ENCODE measurements at regions not wholly inside any gene's neighbourhood (a gene's known extent, or its start where the extent isn't known, plus 50 kb on each side); places are given as distances from the start of the nearest gene placed in this dataset.

DNA sequence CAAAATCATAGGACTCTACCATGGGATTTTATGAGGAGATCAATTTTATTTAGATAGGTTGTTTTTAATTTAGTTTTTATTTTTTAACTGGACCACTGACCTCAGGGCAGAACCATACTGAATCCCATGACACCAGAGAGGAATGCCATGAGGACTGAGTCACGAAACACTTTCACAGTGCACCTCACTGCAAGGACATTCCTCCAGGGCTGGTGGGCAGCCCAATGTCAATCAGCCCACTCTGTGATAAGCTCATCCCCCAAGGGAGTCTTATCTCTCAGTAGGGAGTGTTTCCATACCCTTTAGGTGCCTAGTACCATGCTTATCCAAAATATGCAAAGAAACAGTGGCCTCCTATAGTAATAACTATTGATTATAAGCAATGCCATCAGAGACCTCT lies 224.5 kb upstream of the CDH6 start:
- H3K23ac ChIP-seq (ENCODE audit: low read length): no peak overlapping the region
- no peak overlapping the region for H2BK12ac ChIP-seq (ENCODE audit: low read length)
- no peak overlapping the region for H2AK5ac ChIP-seq (ENCODE audit: low read length)
- H3K79me2 ChIP-seq (ENCODE audit: control insufficient read depth, insufficient read depth, low read length, poor library complexity): no peaks in the 10 kb centered on the region
- DNase-seq: no peak
- no peak overlapping the region for H4K12ac ChIP-seq (ENCODE audit: low read depth, low read length)
- no peak overlapping the region for H4K91ac ChIP-seq (ENCODE audit: low read depth, low read length)
- no peak overlapping the region for H3K14ac ChIP-seq (ENCODE audit: low read length)
- no peaks in the 10 kb centered on the region for H3K27me3 ChIP-seq (ENCODE audit: insufficient read depth, low read length)
- H3K36me3 ChIP-seq (ENCODE audit: control insufficient read depth in 1 of 2, insufficient read depth in 2 of 2, low read length in 2 of 2): no peaks in the 10 kb centered on the region
- WGBS (ENCODE audit: extremely low coverage, insufficient coverage, insufficient read length): no CpG with 5 or more reads among the region's 1 CpG
- no peak overlapping the region for H3K27ac ChIP-seq (ENCODE audit: low read depth, low read length)
- no peak overlapping the region for H3K9ac ChIP-seq (ENCODE audit: low read length)
- no peak overlapping the region for H3K4me3 ChIP-seq (ENCODE audit: low read depth, low read length)
- H2BK120ac ChIP-seq (ENCODE audit: insufficient read depth, low read length, poor library complexity): no peak overlapping the region
- H3K18ac ChIP-seq (ENCODE audit: low read length): no peak overlapping the region
- H2BK5ac ChIP-seq (ENCODE audit: low read depth, low read length, poor library complexity): no peak overlapping the region
- H3K79me1 ChIP-seq (ENCODE audit: low read length): no peaks in the 10 kb centered on the region
- no peak overlapping the region for H4K8ac ChIP-seq (ENCODE audit: low read depth, low read length)
- H3K4ac ChIP-seq (ENCODE audit: low read depth, low read length): no peak overlapping the region
- no peak overlapping the region for H2AFZ ChIP-seq (ENCODE audit: insufficient read depth, low read length, poor library complexity)
- peaks cover 0 to 2% of the 10 kb centered on the region in 2 experiments for H3K4me1 ChIP-seq (ENCODE audit: control insufficient read depth in 1 of 2, insufficient read depth in 2 of 2, low read length in 2 of 2)
- no peak overlapping the region for H3K4me2 ChIP-seq (ENCODE audit: low read length)
- H3K9me3 ChIP-seq (ENCODE audit: insufficient read depth, low read depth, low read length): no peaks in the 10 kb centered on the region

DNA sequence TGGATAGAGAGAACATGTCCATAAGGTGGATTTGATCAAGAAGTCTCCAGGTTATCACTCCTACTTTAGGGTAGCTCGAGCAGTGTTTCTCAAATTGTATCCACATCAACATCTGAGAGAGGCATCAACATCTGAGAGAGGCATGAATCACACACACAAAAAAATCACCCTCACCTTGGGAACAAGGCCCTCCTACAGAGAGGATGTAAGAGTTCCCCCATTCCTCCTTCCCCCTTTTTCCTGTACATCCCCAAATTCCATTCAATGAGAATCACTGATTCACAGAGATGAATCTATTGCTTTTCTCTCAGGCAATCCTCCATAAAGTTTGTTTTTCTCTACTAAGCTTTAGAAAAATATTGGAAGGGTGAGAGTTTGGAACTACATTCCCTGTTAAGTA lies 233.4 kb upstream of the CDH6 start:
- Histone ChIP-seq H3K4me3 (ENCODE audit: low read depth, low read length) (no peak overlapping the region), H3K27me3 (ENCODE audit: insufficient read depth, low read length) (no peaks in the 10 kb centered on the region), H3K4me1 (ENCODE audit: control insufficient read depth in 1 of 2, insufficient read depth in 2 of 2, low read length in 2 of 2) (no peaks in the 10 kb centered on the region), H3K36me3 (ENCODE audit: control insufficient read depth in 1 of 2, insufficient read depth in 2 of 2, low read length in 2 of 2) (no peaks in the 10 kb centered on the region), H2BK5ac (ENCODE audit: low read depth, low read length, poor library complexity) (no peak overlapping the region), H3K9ac (ENCODE audit: low read length) (no peak overlapping the region), H3K4ac (ENCODE audit: low read depth, low read length) (no peak overlapping the region), H3K79me1 (ENCODE audit: low read length) (no peaks in the 10 kb centered on the region), H4K8ac (ENCODE audit: low read depth, low read length) (no peak overlapping the region), H2BK12ac (ENCODE audit: low read length) (no peak overlapping the region), H4K12ac (ENCODE audit: low read depth, low read length) (no peak overlapping the region), H3K18ac (ENCODE audit: low read length) (no peak overlapping the region), H3K79me2 (ENCODE audit: control insufficient read depth, insufficient read depth, low read length, poor library complexity) (no peaks in the 10 kb centered on the region), H4K91ac (ENCODE audit: low read depth, low read length) (no peak overlapping the region), H2AK5ac (ENCODE audit: low read length) (no peak overlapping the region), H3K4me2 (ENCODE audit: low read length) (no peak overlapping the region), H3K27ac (ENCODE audit: low read depth, low read length) (no peak overlapping the region), H3K14ac (ENCODE audit: low read length) (no peak overlapping the region), H2BK120ac (ENCODE audit: insufficient read depth, low read length, poor library complexity) (no peak overlapping the region), H3K23ac (ENCODE audit: low read length) (no peak overlapping the region), H3K9me3 (ENCODE audit: insufficient read depth, low read depth, low read length) (no peaks in the 10 kb centered on the region), H2AFZ (ENCODE audit: insufficient read depth, low read length, poor library complexity) (no peak overlapping the region)
- DNase-seq: no peak
- no CpG with 5 or more reads among the region's 1 CpG for WGBS (ENCODE audit: extremely low coverage, insufficient coverage, insufficient read length)

DNA sequence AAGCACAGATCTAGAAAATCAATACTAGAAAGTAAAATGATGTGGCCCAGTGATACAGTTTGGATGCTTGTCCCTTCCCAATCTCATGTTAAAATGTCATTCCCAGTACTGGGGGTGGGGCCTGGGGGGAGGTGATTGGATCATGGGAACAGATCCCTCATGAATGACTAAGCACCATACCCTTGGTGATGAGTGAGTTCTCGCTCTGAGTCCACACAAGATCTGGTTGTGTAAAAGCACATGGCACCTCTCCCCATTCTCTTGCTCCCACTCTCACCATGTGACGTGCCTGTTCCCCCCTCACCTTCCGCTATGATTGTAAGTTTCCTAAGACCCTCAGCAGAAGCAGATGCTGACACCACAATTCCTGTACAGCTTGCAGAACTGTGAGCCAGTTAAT lies 234.2 kb upstream of the CDH6 start:
- H3K36me3 ChIP-seq (ENCODE audit: control insufficient read depth in 1 of 2, insufficient read depth in 2 of 2, low read length in 2 of 2): no peaks in the 10 kb centered on the region
- no peak overlapping the region for H3K23ac ChIP-seq (ENCODE audit: low read length)
- no peaks in the 10 kb centered on the region for H3K27me3 ChIP-seq (ENCODE audit: insufficient read depth, low read length)
- H3K4me3 ChIP-seq (ENCODE audit: low read depth, low read length): no peak overlapping the region
- no peak overlapping the region for H3K9ac ChIP-seq (ENCODE audit: low read length)
- WGBS (ENCODE audit: extremely low coverage, insufficient coverage, insufficient read length): no CpG with 5 or more reads among the region's 3 CpGs
- H3K27ac ChIP-seq (ENCODE audit: low read depth, low read length): no peak overlapping the region
- no peak overlapping the region for H2AK5ac ChIP-seq (ENCODE audit: low read length)
- H3K18ac ChIP-seq (ENCODE audit: low read length): no peak overlapping the region
- H2BK12ac ChIP-seq (ENCODE audit: low read length): no peak overlapping the region
- H3K79me1 ChIP-seq (ENCODE audit: low read length): no peaks in the 10 kb centered on the region
- no peak overlapping the region for H2BK120ac ChIP-seq (ENCODE audit: insufficient read depth, low read length, poor library complexity)
- no peak overlapping the region for H4K8ac ChIP-seq (ENCODE audit: low read depth, low read length)
- H3K14ac ChIP-seq (ENCODE audit: low read length): no peak overlapping the region
- H3K4me2 ChIP-seq (ENCODE audit: low read length): no peak overlapping the region
- no peak for DNase-seq
- no peak overlapping the region for H4K12ac ChIP-seq (ENCODE audit: low read depth, low read length)
- no peak overlapping the region for H4K91ac ChIP-seq (ENCODE audit: low read depth, low read length)
- no peaks in the 10 kb centered on the region for H3K4me1 ChIP-seq (ENCODE audit: control insufficient read depth in 1 of 2, insufficient read depth in 2 of 2, low read length in 2 of 2)
- no peaks in the 10 kb centered on the region for H3K79me2 ChIP-seq (ENCODE audit: control insufficient read depth, insufficient read depth, low read length, poor library complexity)
- H3K9me3 ChIP-seq (ENCODE audit: insufficient read depth, low read depth, low read length): no peaks in the 10 kb centered on the region
- no peak overlapping the region for H2BK5ac ChIP-seq (ENCODE audit: low read depth, low read length, poor library complexity)
- no peak overlapping the region for H3K4ac ChIP-seq (ENCODE audit: low read depth, low read length)
- H2AFZ ChIP-seq (ENCODE audit: insufficient read depth, low read length, poor library complexity): no peak overlapping the region

DNA sequence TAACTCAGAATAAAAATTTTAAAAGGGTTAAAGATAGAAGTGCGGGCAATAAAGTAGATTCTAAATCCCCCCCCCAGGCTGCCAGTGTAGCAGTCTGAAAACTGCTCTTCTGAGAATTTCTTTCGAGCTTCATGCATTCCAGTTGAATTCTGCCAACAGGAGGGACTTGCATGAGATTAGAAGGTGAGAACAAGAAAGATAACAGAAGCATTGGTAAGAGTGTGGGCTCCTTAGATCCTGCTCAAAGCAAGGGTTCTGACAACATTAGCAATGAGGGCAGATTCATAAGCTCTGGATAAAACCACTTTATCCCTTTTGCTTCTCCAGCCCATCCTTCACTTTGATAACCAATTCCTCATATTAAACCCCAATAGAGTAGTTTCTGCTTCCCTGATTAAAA lies 235.9 kb upstream of the CDH6 start:
- Histone ChIP-seq H2AK5ac (ENCODE audit: low read length) (no peak overlapping the region), H3K14ac (ENCODE audit: low read length) (no peak overlapping the region), H3K27me3 (ENCODE audit: insufficient read depth, low read length) (no peaks in the 10 kb centered on the region), H3K9me3 (ENCODE audit: insufficient read depth, low read depth, low read length) (no peaks in the 10 kb centered on the region), H3K36me3 (ENCODE audit: control insufficient read depth in 1 of 2, insufficient read depth in 2 of 2, low read length in 2 of 2) (no peaks in the 10 kb centered on the region), H3K79me1 (ENCODE audit: low read length) (no peaks in the 10 kb centered on the region), H3K9ac (ENCODE audit: low read length) (no peak overlapping the region), H2BK5ac (ENCODE audit: low read depth, low read length, poor library complexity) (no peak overlapping the region), H3K4me3 (ENCODE audit: low read depth, low read length) (no peak overlapping the region), H3K4ac (ENCODE audit: low read depth, low read length) (no peak overlapping the region), H2BK120ac (ENCODE audit: insufficient read depth, low read length, poor library complexity) (no peak overlapping the region), H3K27ac (ENCODE audit: low read depth, low read length) (no peak overlapping the region), H3K18ac (ENCODE audit: low read length) (no peak overlapping the region), H3K23ac (ENCODE audit: low read length) (no peak overlapping the region), H4K91ac (ENCODE audit: low read depth, low read length) (no peak overlapping the region), H3K4me1 (ENCODE audit: control insufficient read depth in 1 of 2, insufficient read depth in 2 of 2, low read length in 2 of 2) (no peaks in the 10 kb centered on the region), H3K79me2 (ENCODE audit: control insufficient read depth, insufficient read depth, low read length, poor library complexity) (no peaks in the 10 kb centered on the region), H2BK12ac (ENCODE audit: low read length) (no peak overlapping the region), H4K12ac (ENCODE audit: low read depth, low read length) (no peak overlapping the region), H2AFZ (ENCODE audit: insufficient read depth, low read length, poor library complexity) (no peak overlapping the region), H3K4me2 (ENCODE audit: low read length) (no peak overlapping the region), H4K8ac (ENCODE audit: low read depth, low read length) (no peak overlapping the region)
- no CpG with 5 or more reads among the region's 2 CpGs for WGBS (ENCODE audit: extremely low coverage, insufficient coverage, insufficient read length)
- DNase-seq: no peak

DNA sequence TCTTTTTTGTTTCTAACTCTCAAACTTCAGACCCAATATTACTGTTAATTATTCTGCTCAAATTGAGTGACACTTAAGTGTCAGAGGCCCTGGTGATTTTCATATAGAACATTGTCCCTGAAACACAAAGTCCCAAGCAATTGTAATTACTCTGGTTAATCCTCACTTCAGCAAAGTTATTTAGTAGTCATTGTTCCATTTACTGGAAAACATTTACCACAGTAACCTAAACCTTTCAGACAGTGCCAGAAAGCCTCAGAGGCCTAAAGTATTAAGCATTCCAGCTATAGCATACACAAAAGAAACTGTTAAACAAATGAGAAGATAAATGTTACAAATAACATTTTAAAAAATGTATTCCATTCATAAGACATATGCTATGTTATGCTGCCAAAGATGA lies 237.2 kb upstream of the CDH6 start:
- H3K4me2 ChIP-seq (ENCODE audit: low read length): no peak overlapping the region

More for the DNA sequence above, 237.2 kb upstream of the CDH6 start:
- Histone ChIP-seq H3K9ac (ENCODE audit: low read length) (no peak overlapping the region), H3K27ac (ENCODE audit: low read depth, low read length) (no peak overlapping the region), H3K23ac (ENCODE audit: low read length) (no peak overlapping the region), H3K27me3 (ENCODE audit: insufficient read depth, low read length) (no peaks in the 10 kb centered on the region), H3K36me3 (ENCODE audit: control insufficient read depth in 1 of 2, insufficient read depth in 2 of 2, low read length in 2 of 2) (no peaks in the 10 kb centered on the region), H3K4ac (ENCODE audit: low read depth, low read length) (no peak overlapping the region), H2AFZ (ENCODE audit: insufficient read depth, low read length, poor library complexity) (no peak overlapping the region), H2AK5ac (ENCODE audit: low read length) (no peak overlapping the region), H2BK12ac (ENCODE audit: low read length) (no peak overlapping the region), H3K4me3 (ENCODE audit: low read depth, low read length) (no peak overlapping the region), H4K8ac (ENCODE audit: low read depth, low read length) (no peak overlapping the region), H4K91ac (ENCODE audit: low read depth, low read length) (no peak overlapping the region), H3K79me1 (ENCODE audit: low read length) (no peaks in the 10 kb centered on the region), H3K79me2 (ENCODE audit: control insufficient read depth, insufficient read depth, low read length, poor library complexity) (no peaks in the 10 kb centered on the region), H2BK5ac (ENCODE audit: low read depth, low read length, poor library complexity) (no peak overlapping the region), H4K12ac (ENCODE audit: low read depth, low read length) (no peak overlapping the region), H3K4me1 (ENCODE audit: control insufficient read depth in 1 of 2, insufficient read depth in 2 of 2, low read length in 2 of 2) (no peaks in the 10 kb centered on the region), H3K14ac (ENCODE audit: low read length) (no peak overlapping the region), H3K18ac (ENCODE audit: low read length) (no peak overlapping the region), H3K9me3 (ENCODE audit: insufficient read depth, low read depth, low read length) (no peaks in the 10 kb centered on the region), H2BK120ac (ENCODE audit: insufficient read depth, low read length, poor library complexity) (no peak overlapping the region)
- no peak for DNase-seq
